Activated B cell treated with CpG ODN at 0.5 μM for 24 hours (primary cell): ENCODE measurements at regions not wholly inside any gene's neighbourhood (a gene's known extent, or its start where the extent isn't known, plus 50 kb on each side); places are given as distances from the start of the nearest gene placed in this dataset.
"Not testable (repeated sequence)": the region's sequence is repeated elsewhere in the genome, so short reads cannot be mapped to it uniquely, and the experiment has no call there.

ENCODE experiments used
- ATAC-seq: fragments of 200-7000 bp; cut with Tn5 transposase; one replicate; pipeline ENCODE4 v1.10.0; 2021; ENCODE audit warnings: low read depth, mild to moderate bottlenecking, moderate library complexity
- CTCF ChIA-PET: fragments of 350-600 bp; sonication (Branson Sonifier 250); formaldehyde crosslinking; loops from one replicate; lab custom pipeline; 2021; ENCODE audit warnings: antibody characterized with exemption; lab: Charles Lee
- POLR2A ChIA-PET: fragments of 350-600 bp; sonication (Branson Sonifier 250); formaldehyde crosslinking; loops from one replicate; lab custom pipeline; 2021; ENCODE audit warnings: antibody characterized with exemption; lab: Charles Lee
- DNase-seq: peaks from one replicate; pipeline ENCODE4 v3.0.0; 2022
- H3K27ac Mint-ChIP-seq: one replicate; pipeline ENCODE4 v1.8.0; 2020; ENCODE audit warnings: mixed read lengths
- H3K27me3 Mint-ChIP-seq: one replicate; pipeline ENCODE4 v1.8.0; 2021; ENCODE audit warnings: mixed read lengths
- H3K36me3 Mint-ChIP-seq: one replicate; pipeline ENCODE4 v1.8.0; 2021; ENCODE audit warnings: low read depth, mixed read lengths
- H3K4me1 Mint-ChIP-seq: one replicate; pipeline ENCODE4 v1.8.0; 2021; ENCODE audit warnings: mixed read lengths
- H3K4me3 Mint-ChIP-seq: one replicate; pipeline ENCODE4 v1.8.0; 2020; ENCODE audit warnings: mild to moderate bottlenecking, mixed read lengths
- H3K9me3 Mint-ChIP-seq: one replicate; pipeline ENCODE4 v1.8.0; 2020; ENCODE audit warnings: mixed read lengths
- intact Hi-C: fragments of 100-400 bp; cut with micrococcal nuclease; formaldehyde crosslinking; loops from one replicate; pipeline ENCODE4 v1.15.1; 2024
- TF ChIP-seq, protein P1 (sequence below): fragments of 200-600 bp; IDR thresholded peaks from one replicate; pipeline ENCODE4 v1.8.0; 2022; ENCODE audit warnings: antibody characterized with exemption, mild to moderate bottlenecking

DNA sequence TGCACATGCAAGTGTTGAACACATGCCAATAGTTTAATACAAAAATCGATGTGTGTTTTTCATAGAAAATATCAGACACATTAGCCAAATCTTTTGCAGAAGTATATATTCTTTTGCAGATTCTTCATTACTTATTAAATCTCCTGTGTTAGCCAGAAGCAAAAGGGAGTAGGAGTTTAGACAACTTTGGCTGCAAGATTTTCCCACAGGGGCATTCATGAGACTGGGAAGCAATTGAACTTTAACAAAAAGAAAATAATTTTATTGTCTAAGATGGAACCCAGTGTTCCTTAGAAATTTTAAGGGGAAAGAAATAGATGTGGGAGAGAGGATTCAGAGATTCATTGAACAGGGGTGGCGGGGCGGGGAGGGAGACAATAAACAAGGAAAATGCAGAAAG is 1336.0 kb downstream of the GATA3 start:
- Mint-ChIP-seq H3K27ac (no peak overlapping the region), H3K27me3 (no peaks in the 10 kb centered on the region)
- CTCF ChIA-PET = no interaction called here

DNA sequence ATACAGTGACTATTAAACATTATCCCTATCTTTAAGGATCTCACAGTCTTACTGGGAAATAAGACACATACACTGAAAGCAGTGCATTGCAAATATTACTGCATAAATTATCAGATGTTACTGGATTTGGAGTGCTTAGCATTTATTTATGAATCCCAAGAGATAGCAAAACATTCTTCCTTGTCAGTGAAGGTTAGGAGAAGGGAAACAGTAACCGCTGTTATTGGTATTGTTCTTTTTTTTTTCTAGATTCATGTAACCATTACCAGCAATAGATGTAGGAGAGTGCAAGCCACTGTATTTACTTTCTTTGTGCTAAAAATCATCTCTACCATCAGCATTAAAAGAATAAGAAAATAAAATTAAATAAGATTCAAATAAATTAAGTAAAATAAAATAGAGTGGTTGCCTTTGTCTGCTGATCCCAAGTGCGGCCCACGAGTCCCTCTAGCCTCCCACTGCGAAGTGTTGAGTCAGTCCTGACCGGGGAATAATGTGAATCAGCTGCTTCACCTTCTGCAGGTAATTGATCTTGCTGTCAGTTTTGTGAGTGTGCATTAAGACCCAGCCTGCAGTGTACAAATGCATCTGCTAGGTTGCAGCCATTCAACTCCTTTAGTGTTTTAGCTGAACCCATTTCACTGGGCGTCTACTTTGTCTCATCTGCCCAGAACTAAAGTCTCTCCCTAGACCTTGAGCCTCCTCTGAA is 1344.9 kb downstream of the GATA3 start:
- Mint-ChIP-seq H3K9me3 (no peaks in the 10 kb centered on the region), H3K27me3 (no peaks in the 10 kb centered on the region), H3K4me3 (no peak overlapping the region), H3K36me3 (no peaks in the 10 kb centered on the region), H3K4me1 (no peaks in the 10 kb centered on the region), H3K27ac (no peak overlapping the region)
- ChIA-PET POLR2A (no interaction called here), CTCF (no interaction called here)
- ATAC-seq (no peak), DNase-seq (no peak)
- TF ChIP-seq, protein P1, sequence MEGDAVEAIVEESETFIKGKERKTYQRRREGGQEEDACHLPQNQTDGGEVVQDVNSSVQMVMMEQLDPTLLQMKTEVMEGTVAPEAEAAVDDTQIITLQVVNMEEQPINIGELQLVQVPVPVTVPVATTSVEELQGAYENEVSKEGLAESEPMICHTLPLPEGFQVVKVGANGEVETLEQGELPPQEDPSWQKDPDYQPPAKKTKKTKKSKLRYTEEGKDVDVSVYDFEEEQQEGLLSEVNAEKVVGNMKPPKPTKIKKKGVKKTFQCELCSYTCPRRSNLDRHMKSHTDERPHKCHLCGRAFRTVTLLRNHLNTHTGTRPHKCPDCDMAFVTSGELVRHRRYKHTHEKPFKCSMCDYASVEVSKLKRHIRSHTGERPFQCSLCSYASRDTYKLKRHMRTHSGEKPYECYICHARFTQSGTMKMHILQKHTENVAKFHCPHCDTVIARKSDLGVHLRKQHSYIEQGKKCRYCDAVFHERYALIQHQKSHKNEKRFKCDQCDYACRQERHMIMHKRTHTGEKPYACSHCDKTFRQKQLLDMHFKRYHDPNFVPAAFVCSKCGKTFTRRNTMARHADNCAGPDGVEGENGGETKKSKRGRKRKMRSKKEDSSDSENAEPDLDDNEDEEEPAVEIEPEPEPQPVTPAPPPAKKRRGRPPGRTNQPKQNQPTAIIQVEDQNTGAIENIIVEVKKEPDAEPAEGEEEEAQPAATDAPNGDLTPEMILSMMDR = no peak
- intact Hi-C loops = no loop called here

More for the DNA sequence above, 1336.0 kb downstream of the GATA3 start:
- TF ChIP-seq, protein P1 = no peak
- H3K4me3 Mint-ChIP-seq = no peak overlapping the region
- no peaks in the 10 kb centered on the region for H3K4me1 Mint-ChIP-seq
- H3K9me3 Mint-ChIP-seq = peaks cover 2% of the 10 kb centered on the region
- no peak for DNase-seq
- H3K36me3 Mint-ChIP-seq = no peaks in the 10 kb centered on the region
- no peak for ATAC-seq
- POLR2A ChIA-PET = no interaction called here
- intact Hi-C loops = no loop called here

DNA sequence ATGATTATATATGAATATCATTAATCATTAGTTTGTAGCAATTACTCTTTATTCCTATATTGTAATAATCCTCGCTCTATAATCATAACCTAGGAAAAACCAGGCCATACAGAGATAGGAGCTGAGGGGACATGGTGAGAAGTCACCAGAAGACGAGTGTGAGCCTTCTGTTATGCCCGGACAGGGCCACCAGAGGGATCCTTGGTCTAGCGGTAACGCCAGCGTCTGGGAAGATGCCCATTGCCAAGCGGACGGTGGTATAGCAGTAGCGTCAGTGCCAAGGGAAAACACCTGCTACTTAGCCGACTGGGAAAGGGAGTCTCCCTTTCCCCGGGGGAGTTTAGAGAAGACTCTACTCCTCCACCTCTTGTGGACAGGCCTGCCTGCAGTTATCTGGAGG is 1347.6 kb downstream of the GATA3 start:
- DNase-seq, ATAC-seq, H3K27ac Mint-ChIP-seq, H3K9me3 Mint-ChIP-seq, H3K27me3 Mint-ChIP-seq, intact Hi-C loops, H3K4me1 Mint-ChIP-seq, POLR2A ChIA-PET, H3K36me3 Mint-ChIP-seq, CTCF ChIA-PET, H3K4me3 Mint-ChIP-seq: not testable (repeated sequence)

DNA sequence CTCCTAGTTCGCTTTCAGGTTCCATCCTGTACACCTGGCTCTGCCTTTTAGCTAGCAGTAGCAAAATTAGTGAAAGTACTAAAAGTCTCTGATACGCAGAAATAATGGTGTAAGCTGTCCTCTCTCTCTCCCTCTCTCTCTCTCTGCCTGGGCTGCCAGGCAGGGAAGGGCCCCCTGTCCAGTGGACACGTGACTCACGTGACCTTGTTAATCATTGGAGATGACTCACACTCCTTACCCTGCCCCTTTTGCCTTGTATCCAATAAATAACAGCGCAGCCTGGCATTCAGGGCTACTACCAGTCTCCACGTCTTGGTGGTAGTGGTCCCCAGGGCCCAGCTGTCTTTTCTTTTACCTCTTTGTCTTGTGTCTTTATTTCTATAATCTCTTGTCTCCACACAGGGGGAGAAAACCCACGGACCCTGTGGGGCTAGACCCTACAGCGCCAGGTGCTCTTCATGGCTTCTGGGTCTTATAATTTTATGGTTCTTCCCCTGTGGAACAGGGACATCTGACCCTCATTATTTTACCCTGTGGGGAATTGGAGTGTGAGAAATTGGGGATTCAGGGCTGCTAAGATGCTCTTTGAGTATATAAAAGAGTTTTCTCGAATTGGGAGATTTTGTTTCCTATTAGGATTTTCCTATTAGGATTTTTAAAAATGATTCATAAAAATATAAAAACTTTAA is 1348.2 kb downstream of the GATA3 start:
- H3K27me3 Mint-ChIP-seq, CTCF ChIA-PET, H3K36me3 Mint-ChIP-seq, intact Hi-C loops, H3K4me3 Mint-ChIP-seq, POLR2A ChIA-PET, DNase-seq, H3K9me3 Mint-ChIP-seq, H3K27ac Mint-ChIP-seq, ATAC-seq, H3K4me1 Mint-ChIP-seq: not testable (repeated sequence)

DNA sequence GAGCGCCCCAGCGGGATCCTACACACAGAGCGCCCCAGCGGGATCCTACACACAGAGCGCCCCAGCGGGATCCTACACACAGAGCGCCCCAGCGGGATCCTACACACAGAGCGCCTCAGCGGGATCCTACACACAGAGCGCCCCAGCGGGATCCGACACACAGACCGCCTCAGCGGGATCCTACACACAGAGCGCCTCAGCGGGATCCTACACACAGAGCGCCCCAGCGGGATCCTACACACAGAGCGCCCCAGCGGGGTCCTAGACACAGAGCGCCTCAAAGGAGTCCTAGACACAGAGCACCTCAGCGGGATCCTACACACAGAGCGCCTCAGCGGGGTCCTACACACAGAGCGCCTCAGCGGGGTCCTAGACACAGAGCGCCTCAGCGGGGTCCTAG is 1352.7 kb downstream of the GATA3 start:
- DNase-seq, POLR2A ChIA-PET, ATAC-seq, H3K9me3 Mint-ChIP-seq, H3K4me1 Mint-ChIP-seq, CTCF ChIA-PET, H3K27me3 Mint-ChIP-seq, H3K36me3 Mint-ChIP-seq, intact Hi-C loops, H3K4me3 Mint-ChIP-seq, H3K27ac Mint-ChIP-seq: not testable (repeated sequence)

DNA sequence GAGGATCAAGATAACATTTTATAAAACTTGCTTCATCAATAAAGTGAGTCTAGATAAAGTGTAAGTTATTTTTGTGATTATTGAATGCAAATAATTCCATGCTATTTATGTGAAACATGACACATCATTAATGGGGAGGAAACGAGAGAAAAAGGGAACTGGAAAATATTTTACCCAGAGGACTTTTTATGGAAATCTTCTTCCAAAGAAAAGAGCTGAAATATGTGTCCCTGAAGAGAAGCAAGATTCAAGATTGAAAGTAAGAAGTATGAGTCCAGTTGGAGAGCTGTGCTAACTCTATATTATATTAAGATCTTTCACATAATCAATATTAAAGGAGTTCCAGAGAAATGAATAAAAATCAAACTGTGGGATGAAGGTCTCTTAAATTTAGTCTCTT is 1361.8 kb downstream of the GATA3 start:
- Mint-ChIP-seq H3K9me3 (no peaks in the 10 kb centered on the region), H3K27ac (no peak overlapping the region), H3K4me1 (no peaks in the 10 kb centered on the region), H3K4me3 (no peak overlapping the region), H3K36me3 (no peaks in the 10 kb centered on the region), H3K27me3 (no peaks in the 10 kb centered on the region)
- ATAC-seq = no peak
- ChIA-PET POLR2A (no interaction called here), CTCF (no interaction called here)
- TF ChIP-seq, protein P1 = no peak
- DNase-seq = no peak
- intact Hi-C loops = no loop called here
